GM23338 (cell line): ENCODE measurements at regions not wholly inside any gene's neighbourhood (a gene's known extent, or its start where the extent isn't known, plus 50 kb on each side); places are given as distances from the start of the nearest gene placed in this dataset.

ENCODE experiments used
- ATAC-seq: fragments of 200-7000 bp; cut with Tn5 transposase; 3 replicates; pipeline ENCODE4 v1.9.1; 2020
- DNase-seq: peaks from one replicate; pipeline ENCODE4 v3.0.0-alpha.2; 2015; ENCODE audit warnings: low spot score
- H2AFZ ChIP-seq: fragments of 200-600 bp; sonication (generic); 2 replicates; pipeline ENCODE4 v1.8.0; 2016; ENCODE audit warnings: antibody characterized with exemption, mild to moderate bottlenecking, moderate library complexity
- H3F3A ChIP-seq: fragments of 200-600 bp; sonication (generic); replicated peaks from 2 replicates; pipeline ENCODE4 v1.8.0; 2017; ENCODE audit warnings: antibody characterized with exemption, mixed run types, low read depth
- H3K27ac ChIP-seq: fragments of 200-600 bp; sonication (generic); 2 replicates; pipeline ENCODE4 v1.6.1; 2016; ENCODE audit warnings: low read depth
- H3K27me3 ChIP-seq: fragments of 200-600 bp; sonication (generic); 2 replicates; pipeline ENCODE4 v1.8.0; 2016; ENCODE audit warnings: mild to moderate bottlenecking, mixed run types, moderate library complexity; ENCODE audit not compliant: insufficient read depth
- H3K36me3 ChIP-seq: fragments of 200-600 bp; sonication (generic); 2 replicates; pipeline ENCODE4 v1.8.0; 2016; ENCODE audit warnings: mild to moderate bottlenecking; ENCODE audit not compliant: insufficient read depth
- H3K4me1 ChIP-seq: fragments of 200-600 bp; sonication (generic); 2 replicates; pipeline ENCODE4 v1.8.0; 2016; ENCODE audit warnings: mild to moderate bottlenecking, moderate library complexity; ENCODE audit not compliant: insufficient read depth
- H3K4me2 ChIP-seq: fragments of 200-600 bp; sonication (generic); 2 replicates; pipeline ENCODE4 v1.7.1; 2017; ENCODE audit warnings: mixed run types
- H3K4me3 ChIP-seq: fragments of 200-600 bp; sonication (generic); 2 replicates; pipeline ENCODE4 v1.6.1; 2016; ENCODE audit warnings: mixed run types
- H3K79me2 ChIP-seq: fragments of 200-600 bp; sonication (generic); replicated peaks from 2 replicates; pipeline ENCODE4 v1.8.0; 2017; ENCODE audit warnings: mild to moderate bottlenecking; ENCODE audit not compliant: insufficient read depth
- H3K9me2 ChIP-seq: fragments of 200-600 bp; sonication (generic); 2 replicates; pipeline ENCODE4 v1.8.0; 2017; ENCODE audit not compliant: insufficient read depth
- H4K20me1 ChIP-seq: fragments of 200-600 bp; sonication (generic); replicated peaks from 2 replicates; pipeline ENCODE4 v1.8.0; 2017; ENCODE audit warnings: mild to moderate bottlenecking; ENCODE audit not compliant: insufficient read depth
- H3K27ac Mint-ChIP-seq: 2 replicates; pipeline ENCODE4 v1.8.0; 2020; ENCODE audit warnings: inconsistent platforms, mild to moderate bottlenecking, moderate library complexity, mixed read lengths
- H3K27me3 Mint-ChIP-seq: 3 replicates; pipeline ENCODE4 v1.8.0; 2022; ENCODE audit warnings: low read depth, mild to moderate bottlenecking, moderate library complexity, mixed read lengths, inconsistent platforms; ENCODE audit not compliant: insufficient read depth, poor library complexity
- H3K36me3 Mint-ChIP-seq: 3 replicates; pipeline ENCODE4 v1.8.0; 2021; ENCODE audit warnings: low read depth, mild to moderate bottlenecking, inconsistent platforms, moderate library complexity, mixed read lengths
- H3K4me1 Mint-ChIP-seq: 3 replicates; pipeline ENCODE4 v1.8.0; 2020; ENCODE audit warnings: mild to moderate bottlenecking, inconsistent platforms, mixed read lengths
- H3K4me3 Mint-ChIP-seq: 3 replicates; pipeline ENCODE4 v1.8.0; 2021; ENCODE audit warnings: moderate library complexity, mild to moderate bottlenecking, inconsistent platforms, mixed read lengths
- H3K9me3 Mint-ChIP-seq: 3 replicates; pipeline ENCODE4 v1.8.0; 2020; ENCODE audit warnings: moderate library complexity, mild to moderate bottlenecking, inconsistent platforms, mixed read lengths
- CREB1 ChIP-seq: fragments of 250-450 bp; sonication (Bioruptor Pico); IDR thresholded peaks from 2 replicates; pipeline ENCODE4 v1.5.0; 2020; ENCODE audit warnings: low read depth, mild to moderate bottlenecking, moderate library complexity
- EZH2 ChIP-seq: fragments of 200-600 bp; sonication (generic); IDR thresholded peaks from one replicate; pipeline ENCODE4 v1.8.0; 2017; ENCODE audit warnings: antibody characterized with exemption, mild to moderate bottlenecking, low read depth; ENCODE audit not compliant: unreplicated experiment
- EZH2phosphoT487 ChIP-seq: fragments of 200-600 bp; sonication (generic); IDR thresholded peaks from one replicate; pipeline ENCODE4 v1.8.1; 2018; ENCODE audit warnings: antibody characterized with exemption; ENCODE audit not compliant: unreplicated experiment
- JUNB ChIP-seq: IDR thresholded peaks from one replicate; pipeline ENCODE4 v1.6.1; 2016; ENCODE audit warnings: antibody characterized with exemption; ENCODE audit not compliant: unreplicated experiment
- NANOG ChIP-seq: IDR thresholded peaks from 2 replicates; pipeline ENCODE4 v1.6.1; 2016; ENCODE audit warnings: antibody characterized with exemption, borderline replicate concordance
- POLR2AphosphoS5 ChIP-seq: IDR thresholded peaks from 2 replicates; pipeline ENCODE4 v1.6.1; 2016; ENCODE audit warnings: antibody characterized with exemption, low read depth
- STAT1 ChIP-seq: IDR thresholded peaks from one replicate; pipeline ENCODE4 v1.6.1; 2016; ENCODE audit warnings: antibody characterized with exemption; ENCODE audit not compliant: unreplicated experiment
- ZNF114 ChIP-seq: fragments of 250-450 bp; sonication (Bioruptor Pico); IDR thresholded peaks from 2 replicates; pipeline ENCODE4 v1.5.0; 2020; ENCODE audit warnings: mild to moderate bottlenecking, moderate library complexity
- ZNF331 ChIP-seq: fragments of 250-450 bp; sonication (Bioruptor Pico); IDR thresholded peaks from 2 replicates; pipeline ENCODE4 v1.5.0; 2020; ENCODE audit warnings: low read depth, mild to moderate bottlenecking, moderate library complexity
- TF ChIP-seq, protein P1 (sequence below): fragments of 250-450 bp; sonication (Bioruptor Pico); IDR thresholded peaks from 2 replicates; pipeline ENCODE4 v1.5.0; 2020; ENCODE audit warnings: mild to moderate bottlenecking, moderate library complexity
- TF ChIP-seq, protein P2 (sequence below): IDR thresholded peaks from one replicate; pipeline ENCODE4 v1.6.1; 2018; ENCODE audit warnings: antibody characterized with exemption; ENCODE audit not compliant: unreplicated experiment
- TF ChIP-seq, protein P3 (sequence below): IDR thresholded peaks from 2 replicates; pipeline ENCODE4 v1.6.1; 2016; ENCODE audit warnings: antibody characterized with exemption
- TF ChIP-seq, protein P4 (sequence below), 2 experiments: fragments of 200-600 bp in 1 of 2; sonication (generic) in 1 of 2; conservative IDR thresholded peaks; 2 replicates each; pipeline versions ENCODE4 v1.5.1 to v1.6.1; 2016 to 2017; ENCODE audit warnings: antibody characterized with exemption in 2 of 2, low read depth in 2 of 2, mild to moderate bottlenecking in 2 of 2, moderate library complexity in 1 of 2

DNA sequence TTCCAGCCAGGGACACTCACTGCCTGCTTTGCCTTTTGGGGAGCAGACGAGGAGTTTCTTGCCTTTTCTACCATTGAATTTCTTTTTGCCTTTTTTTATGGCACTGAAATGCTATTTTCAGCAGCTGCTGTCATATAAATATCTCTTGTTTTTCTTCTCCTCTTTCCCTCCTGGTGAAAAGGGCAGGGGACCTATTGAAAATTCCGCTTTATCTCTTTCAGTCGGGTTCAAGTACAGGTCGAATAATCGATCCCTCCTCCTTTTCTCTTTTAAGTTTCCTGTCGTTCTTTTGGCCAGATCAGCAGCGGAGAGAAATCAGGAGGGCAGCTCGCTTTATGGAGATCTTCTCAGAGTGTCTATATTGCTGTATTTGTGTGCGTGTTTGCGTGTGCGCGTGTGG, 67.4 kb upstream of the CASZ1 start:
- Histone ChIP-seq H3K27me3 (peaks cover 29% of the 10 kb centered on the region), H3K79me2 (no peaks in the 10 kb centered on the region), H3K4me1 (peaks cover 50% of the 10 kb centered on the region), H3K27ac (no peak overlapping the region), H3K4me2 (no peak overlapping the region), H3K36me3 (no peaks in the 10 kb centered on the region), H3K9me2 (no peaks in the 10 kb centered on the region), H2AFZ (no peak overlapping the region), H3F3A (0 out of 2 replicates have a peak, but pooled peaks cover 7% of the 10 kb centered on the region), H4K20me1 (no peaks in the 10 kb centered on the region), H3K4me3 (no peak overlapping the region)
- H3K9me3 Mint-ChIP-seq, result no peaks in the 10 kb centered on the region
- DNase-seq (no peak), ATAC-seq (no peak)
- peaks cover 33% of the 10 kb centered on the region for H3K27me3 Mint-ChIP-seq
- H3K4me3 Mint-ChIP-seq, result no peak overlapping the region
- no peak overlapping the region for H3K27ac Mint-ChIP-seq
- no peak for TF ChIP-seq POLR2AphosphoS5
- no peak for TF ChIP-seq STAT1
- TF ChIP-seq ZNF114 (CRISPR knock-in tag), result no peak
- no peak for TF ChIP-seq NANOG
- no peak for TF ChIP-seq EZH2
- no peak for TF ChIP-seq EZH2phosphoT487
- TF ChIP-seq JUNB, result no peak
- no peak for TF ChIP-seq CREB1 (CRISPR knock-in tag)
- TF ChIP-seq, protein P1, sequence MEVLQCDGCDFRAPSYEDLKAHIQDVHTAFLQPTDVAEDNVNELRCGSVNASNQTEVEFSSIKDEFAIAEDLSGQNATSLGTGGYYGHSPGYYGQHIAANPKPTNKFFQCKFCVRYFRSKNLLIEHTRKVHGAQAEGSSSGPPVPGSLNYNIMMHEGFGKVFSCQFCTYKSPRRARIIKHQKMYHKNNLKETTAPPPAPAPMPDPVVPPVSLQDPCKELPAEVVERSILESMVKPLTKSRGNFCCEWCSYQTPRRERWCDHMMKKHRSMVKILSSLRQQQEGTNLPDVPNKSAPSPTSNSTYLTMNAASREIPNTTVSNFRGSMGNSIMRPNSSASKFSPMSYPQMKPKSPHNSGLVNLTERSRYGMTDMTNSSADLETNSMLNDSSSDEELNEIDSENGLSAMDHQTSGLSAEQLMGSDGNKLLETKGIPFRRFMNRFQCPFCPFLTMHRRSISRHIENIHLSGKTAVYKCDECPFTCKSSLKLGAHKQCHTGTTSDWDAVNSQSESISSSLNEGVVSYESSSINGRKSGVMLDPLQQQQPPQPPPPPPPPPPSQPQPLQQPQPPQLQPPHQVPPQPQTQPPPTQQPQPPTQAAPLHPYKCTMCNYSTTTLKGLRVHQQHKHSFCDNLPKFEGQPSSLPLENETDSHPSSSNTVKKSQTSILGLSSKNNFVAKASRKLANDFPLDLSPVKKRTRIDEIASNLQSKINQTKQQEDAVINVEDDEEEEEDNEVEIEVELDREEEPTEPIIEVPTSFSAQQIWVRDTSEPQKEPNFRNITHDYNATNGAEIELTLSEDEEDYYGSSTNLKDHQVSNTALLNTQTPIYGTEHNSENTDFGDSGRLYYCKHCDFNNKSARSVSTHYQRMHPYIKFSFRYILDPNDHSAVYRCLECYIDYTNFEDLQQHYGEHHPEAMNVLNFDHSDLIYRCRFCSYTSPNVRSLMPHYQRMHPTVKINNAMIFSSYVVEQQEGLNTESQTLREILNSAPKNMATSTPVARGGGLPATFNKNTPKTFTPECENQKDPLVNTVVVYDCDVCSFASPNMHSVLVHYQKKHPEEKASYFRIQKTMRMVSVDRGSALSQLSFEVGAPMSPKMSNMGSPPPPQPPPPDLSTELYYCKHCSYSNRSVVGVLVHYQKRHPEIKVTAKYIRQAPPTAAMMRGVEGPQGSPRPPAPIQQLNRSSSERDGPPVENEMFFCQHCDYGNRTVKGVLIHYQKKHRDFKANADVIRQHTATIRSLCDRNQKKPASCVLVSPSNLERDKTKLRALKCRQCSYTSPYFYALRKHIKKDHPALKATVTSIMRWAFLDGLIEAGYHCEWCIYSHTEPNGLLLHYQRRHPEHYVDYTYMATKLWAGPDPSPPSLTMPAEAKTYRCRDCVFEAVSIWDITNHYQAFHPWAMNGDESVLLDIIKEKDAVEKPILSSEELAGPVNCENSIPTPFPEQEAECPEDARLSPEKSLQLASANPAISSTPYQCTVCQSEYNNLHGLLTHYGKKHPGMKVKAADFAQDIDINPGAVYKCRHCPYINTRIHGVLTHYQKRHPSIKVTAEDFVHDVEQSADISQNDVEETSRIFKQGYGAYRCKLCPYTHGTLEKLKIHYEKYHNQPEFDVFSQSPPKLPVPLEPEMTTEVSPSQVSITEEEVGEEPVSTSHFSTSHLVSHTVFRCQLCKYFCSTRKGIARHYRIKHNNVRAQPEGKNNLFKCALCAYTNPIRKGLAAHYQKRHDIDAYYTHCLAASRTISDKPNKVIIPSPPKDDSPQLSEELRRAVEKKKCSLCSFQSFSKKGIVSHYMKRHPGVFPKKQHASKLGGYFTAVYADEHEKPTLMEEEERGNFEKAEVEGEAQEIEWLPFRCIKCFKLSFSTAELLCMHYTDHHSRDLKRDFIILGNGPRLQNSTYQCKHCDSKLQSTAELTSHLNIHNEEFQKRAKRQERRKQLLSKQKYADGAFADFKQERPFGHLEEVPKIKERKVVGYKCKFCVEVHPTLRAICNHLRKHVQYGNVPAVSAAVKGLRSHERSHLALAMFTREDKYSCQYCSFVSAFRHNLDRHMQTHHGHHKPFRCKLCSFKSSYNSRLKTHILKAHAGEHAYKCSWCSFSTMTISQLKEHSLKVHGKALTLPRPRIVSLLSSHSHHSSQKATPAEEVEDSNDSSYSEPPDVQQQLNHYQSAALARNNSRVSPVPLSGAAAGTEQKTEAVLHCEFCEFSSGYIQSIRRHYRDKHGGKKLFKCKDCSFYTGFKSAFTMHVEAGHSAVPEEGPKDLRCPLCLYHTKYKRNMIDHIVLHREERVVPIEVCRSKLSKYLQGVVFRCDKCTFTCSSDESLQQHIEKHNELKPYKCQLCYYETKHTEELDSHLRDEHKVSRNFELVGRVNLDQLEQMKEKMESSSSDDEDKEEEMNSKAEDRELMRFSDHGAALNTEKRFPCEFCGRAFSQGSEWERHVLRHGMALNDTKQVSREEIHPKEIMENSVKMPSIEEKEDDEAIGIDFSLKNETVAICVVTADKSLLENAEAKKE (CRISPR knock-in tag), result no peak
- TF ChIP-seq ZNF331 (CRISPR knock-in tag), result no peak
- TF ChIP-seq, protein P2, sequence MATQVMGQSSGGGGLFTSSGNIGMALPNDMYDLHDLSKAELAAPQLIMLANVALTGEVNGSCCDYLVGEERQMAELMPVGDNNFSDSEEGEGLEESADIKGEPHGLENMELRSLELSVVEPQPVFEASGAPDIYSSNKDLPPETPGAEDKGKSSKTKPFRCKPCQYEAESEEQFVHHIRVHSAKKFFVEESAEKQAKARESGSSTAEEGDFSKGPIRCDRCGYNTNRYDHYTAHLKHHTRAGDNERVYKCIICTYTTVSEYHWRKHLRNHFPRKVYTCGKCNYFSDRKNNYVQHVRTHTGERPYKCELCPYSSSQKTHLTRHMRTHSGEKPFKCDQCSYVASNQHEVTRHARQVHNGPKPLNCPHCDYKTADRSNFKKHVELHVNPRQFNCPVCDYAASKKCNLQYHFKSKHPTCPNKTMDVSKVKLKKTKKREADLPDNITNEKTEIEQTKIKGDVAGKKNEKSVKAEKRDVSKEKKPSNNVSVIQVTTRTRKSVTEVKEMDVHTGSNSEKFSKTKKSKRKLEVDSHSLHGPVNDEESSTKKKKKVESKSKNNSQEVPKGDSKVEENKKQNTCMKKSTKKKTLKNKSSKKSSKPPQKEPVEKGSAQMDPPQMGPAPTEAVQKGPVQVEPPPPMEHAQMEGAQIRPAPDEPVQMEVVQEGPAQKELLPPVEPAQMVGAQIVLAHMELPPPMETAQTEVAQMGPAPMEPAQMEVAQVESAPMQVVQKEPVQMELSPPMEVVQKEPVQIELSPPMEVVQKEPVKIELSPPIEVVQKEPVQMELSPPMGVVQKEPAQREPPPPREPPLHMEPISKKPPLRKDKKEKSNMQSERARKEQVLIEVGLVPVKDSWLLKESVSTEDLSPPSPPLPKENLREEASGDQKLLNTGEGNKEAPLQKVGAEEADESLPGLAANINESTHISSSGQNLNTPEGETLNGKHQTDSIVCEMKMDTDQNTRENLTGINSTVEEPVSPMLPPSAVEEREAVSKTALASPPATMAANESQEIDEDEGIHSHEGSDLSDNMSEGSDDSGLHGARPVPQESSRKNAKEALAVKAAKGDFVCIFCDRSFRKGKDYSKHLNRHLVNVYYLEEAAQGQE, result no peak
- TF ChIP-seq, protein P3, sequence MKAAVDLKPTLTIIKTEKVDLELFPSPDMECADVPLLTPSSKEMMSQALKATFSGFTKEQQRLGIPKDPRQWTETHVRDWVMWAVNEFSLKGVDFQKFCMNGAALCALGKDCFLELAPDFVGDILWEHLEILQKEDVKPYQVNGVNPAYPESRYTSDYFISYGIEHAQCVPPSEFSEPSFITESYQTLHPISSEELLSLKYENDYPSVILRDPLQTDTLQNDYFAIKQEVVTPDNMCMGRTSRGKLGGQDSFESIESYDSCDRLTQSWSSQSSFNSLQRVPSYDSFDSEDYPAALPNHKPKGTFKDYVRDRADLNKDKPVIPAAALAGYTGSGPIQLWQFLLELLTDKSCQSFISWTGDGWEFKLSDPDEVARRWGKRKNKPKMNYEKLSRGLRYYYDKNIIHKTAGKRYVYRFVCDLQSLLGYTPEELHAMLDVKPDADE, result no peak
- TF ChIP-seq, protein P4, sequence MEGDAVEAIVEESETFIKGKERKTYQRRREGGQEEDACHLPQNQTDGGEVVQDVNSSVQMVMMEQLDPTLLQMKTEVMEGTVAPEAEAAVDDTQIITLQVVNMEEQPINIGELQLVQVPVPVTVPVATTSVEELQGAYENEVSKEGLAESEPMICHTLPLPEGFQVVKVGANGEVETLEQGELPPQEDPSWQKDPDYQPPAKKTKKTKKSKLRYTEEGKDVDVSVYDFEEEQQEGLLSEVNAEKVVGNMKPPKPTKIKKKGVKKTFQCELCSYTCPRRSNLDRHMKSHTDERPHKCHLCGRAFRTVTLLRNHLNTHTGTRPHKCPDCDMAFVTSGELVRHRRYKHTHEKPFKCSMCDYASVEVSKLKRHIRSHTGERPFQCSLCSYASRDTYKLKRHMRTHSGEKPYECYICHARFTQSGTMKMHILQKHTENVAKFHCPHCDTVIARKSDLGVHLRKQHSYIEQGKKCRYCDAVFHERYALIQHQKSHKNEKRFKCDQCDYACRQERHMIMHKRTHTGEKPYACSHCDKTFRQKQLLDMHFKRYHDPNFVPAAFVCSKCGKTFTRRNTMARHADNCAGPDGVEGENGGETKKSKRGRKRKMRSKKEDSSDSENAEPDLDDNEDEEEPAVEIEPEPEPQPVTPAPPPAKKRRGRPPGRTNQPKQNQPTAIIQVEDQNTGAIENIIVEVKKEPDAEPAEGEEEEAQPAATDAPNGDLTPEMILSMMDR (conservative IDR thresholded peaks at IDR 0.05; ENCODE audit: low read depth in 2 of 2), result no peak
- no peaks in the 10 kb centered on the region for H3K36me3 Mint-ChIP-seq
- H3K4me1 Mint-ChIP-seq, result peaks cover 65% of the 10 kb centered on the region
